Colonic mucosa (tissue), 4 donors: ENCODE measurements at regions not wholly inside any gene's neighbourhood (a gene's known extent, or its start where the extent isn't known, plus 50 kb on each side); places are given as distances from the start of the nearest gene placed in this dataset.
"Not testable (repeated sequence)": the region's sequence is repeated elsewhere in the genome, so short reads cannot be mapped to it uniquely, and the experiment has no call there.

Source experiments
- DNase-seq: peaks from one replicate; pipeline ENCODE4 v3.0.0-alpha.2; 2020
- H3K27ac ChIP-seq: fragments of 200-600 bp; one replicate; pipeline ENCODE4 v1.8.0; 2021
- H3K27me3 ChIP-seq: fragments of 200-600 bp; one replicate; pipeline ENCODE4 v1.8.0; 2021
- H3K36me3 ChIP-seq: fragments of 200-600 bp; one replicate; pipeline ENCODE4 v1.8.0; 2021
- H3K4me1 ChIP-seq: fragments of 200-600 bp; one replicate; pipeline ENCODE4 v1.8.0; 2021; ENCODE audit warnings: mild to moderate bottlenecking
- H3K4me3 ChIP-seq: fragments of 200-600 bp; one replicate; pipeline ENCODE4 v1.8.0; 2021
- H3K9ac ChIP-seq, 2 donors: one replicate each; pipeline ENCODE4 v1.7.0; 2013; ENCODE audit warnings: control low read depth in 2 of 2, low read depth in 2 of 2, low read length in 2 of 2
- H3K9me3 ChIP-seq: fragments of 200-600 bp; one replicate; pipeline ENCODE4 v1.8.0; 2021
- intact Hi-C: fragments of 100-400 bp; cut with DNase I; formaldehyde crosslinking; loops from one replicate; pipeline ENCODE4 v1.14.1; 2022
- TF ChIP-seq, protein P1 (sequence below): fragments of 200-600 bp; IDR thresholded peaks from one replicate; pipeline ENCODE4 v1.8.0; 2022; ENCODE audit warnings: antibody characterized with exemption, mild to moderate bottlenecking
- donor health status: healthy.
- donor health status: DM: no; HTN: no; CAD: no.
- donor health status: DM: no; HTN: no; CAD: no.

DNA sequence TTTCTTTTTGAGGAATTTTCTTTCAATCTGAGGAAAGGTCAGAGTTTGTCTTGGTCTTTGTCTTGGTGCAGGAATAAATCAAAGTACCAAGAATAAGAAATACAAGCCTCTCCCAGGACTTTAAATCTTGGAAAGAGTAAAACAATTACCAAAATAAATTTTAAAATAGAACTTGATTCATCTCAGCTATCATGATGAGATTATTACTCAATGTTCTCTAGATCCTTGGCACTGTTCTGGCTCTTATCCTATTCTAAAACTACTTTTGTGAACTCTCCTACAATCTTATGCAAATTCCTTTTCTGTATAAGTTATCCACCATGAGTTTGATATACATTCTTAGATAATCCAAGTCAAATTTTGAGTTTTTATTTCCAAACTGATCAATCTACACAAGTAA, 464.3 kb downstream of the PPARGC1A start:
- no peak overlapping the region for H3K4me3 ChIP-seq
- no peaks in the 10 kb centered on the region for H3K4me1 ChIP-seq
- TF ChIP-seq, protein P1, sequence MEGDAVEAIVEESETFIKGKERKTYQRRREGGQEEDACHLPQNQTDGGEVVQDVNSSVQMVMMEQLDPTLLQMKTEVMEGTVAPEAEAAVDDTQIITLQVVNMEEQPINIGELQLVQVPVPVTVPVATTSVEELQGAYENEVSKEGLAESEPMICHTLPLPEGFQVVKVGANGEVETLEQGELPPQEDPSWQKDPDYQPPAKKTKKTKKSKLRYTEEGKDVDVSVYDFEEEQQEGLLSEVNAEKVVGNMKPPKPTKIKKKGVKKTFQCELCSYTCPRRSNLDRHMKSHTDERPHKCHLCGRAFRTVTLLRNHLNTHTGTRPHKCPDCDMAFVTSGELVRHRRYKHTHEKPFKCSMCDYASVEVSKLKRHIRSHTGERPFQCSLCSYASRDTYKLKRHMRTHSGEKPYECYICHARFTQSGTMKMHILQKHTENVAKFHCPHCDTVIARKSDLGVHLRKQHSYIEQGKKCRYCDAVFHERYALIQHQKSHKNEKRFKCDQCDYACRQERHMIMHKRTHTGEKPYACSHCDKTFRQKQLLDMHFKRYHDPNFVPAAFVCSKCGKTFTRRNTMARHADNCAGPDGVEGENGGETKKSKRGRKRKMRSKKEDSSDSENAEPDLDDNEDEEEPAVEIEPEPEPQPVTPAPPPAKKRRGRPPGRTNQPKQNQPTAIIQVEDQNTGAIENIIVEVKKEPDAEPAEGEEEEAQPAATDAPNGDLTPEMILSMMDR: no peak
- intact Hi-C loops: no loop called here
- H3K27me3 ChIP-seq: no peaks in the 10 kb centered on the region
- no peaks in the 10 kb centered on the region for H3K9me3 ChIP-seq
- no peak overlapping the region for H3K27ac ChIP-seq
- DNase-seq: no peak
- H3K9ac ChIP-seq: no peak overlapping the region
- no peaks in the 10 kb centered on the region for H3K36me3 ChIP-seq

DNA sequence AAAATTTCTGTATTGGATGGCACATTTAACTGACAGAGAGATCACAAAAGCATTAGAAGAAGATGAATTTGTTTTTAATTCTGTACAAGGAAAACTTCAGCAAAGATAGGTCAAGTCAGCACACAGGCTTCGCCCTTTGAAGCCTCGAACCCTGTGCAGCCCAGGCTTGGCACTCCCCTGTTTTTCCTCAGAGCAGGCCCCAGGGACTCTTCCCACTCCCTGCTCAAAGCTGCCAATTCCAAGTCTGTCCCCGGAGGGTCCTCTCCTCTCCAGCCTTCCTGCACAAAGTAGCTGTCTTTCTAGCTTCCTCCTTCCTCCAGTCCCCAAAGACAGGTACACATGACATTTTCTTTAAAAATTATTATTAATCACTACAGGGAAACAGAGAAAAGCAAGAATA, 466.3 kb downstream of the PPARGC1A start:
- Histone ChIP-seq H3K27me3 (no peaks in the 10 kb centered on the region), H3K36me3 (no peaks in the 10 kb centered on the region), H3K9ac (no peak overlapping the region), H3K9me3 (no peaks in the 10 kb centered on the region), H3K4me3 (no peak overlapping the region), H3K4me1 (no peaks in the 10 kb centered on the region), H3K27ac (no peak overlapping the region)
- DNase-seq: no peak
- TF ChIP-seq, protein P1: no peak
- intact Hi-C loops: no loop called here

DNA sequence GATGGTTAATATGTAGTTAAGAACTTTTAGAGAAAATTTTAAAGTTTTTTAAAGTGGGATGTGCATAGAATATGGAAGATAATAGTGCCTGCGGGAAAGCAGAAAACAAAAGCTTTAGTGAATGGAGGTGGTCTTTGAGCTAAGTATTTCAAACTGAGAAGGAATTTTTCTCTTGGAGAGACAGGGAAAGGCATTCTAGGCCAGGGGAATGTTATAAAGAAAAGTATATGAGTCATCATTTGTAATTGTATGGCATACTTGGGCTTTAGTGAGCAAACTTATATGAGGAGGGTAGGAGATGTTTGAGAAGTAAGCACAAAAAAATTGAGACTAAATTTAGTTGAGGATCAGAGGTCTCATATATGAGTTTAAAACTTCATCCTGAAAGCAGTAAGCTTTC, 467.0 kb downstream of the PPARGC1A start:
- DNase-seq: no peak
- intact Hi-C loops: no loop called here
- TF ChIP-seq, protein P1: no peak
- Histone ChIP-seq H3K27me3 (no peaks in the 10 kb centered on the region), H3K27ac (no peak overlapping the region), H3K36me3 (no peaks in the 10 kb centered on the region), H3K4me1 (no peaks in the 10 kb centered on the region), H3K9ac (no peak overlapping the region), H3K4me3 (no peak overlapping the region), H3K9me3 (no peaks in the 10 kb centered on the region)

DNA sequence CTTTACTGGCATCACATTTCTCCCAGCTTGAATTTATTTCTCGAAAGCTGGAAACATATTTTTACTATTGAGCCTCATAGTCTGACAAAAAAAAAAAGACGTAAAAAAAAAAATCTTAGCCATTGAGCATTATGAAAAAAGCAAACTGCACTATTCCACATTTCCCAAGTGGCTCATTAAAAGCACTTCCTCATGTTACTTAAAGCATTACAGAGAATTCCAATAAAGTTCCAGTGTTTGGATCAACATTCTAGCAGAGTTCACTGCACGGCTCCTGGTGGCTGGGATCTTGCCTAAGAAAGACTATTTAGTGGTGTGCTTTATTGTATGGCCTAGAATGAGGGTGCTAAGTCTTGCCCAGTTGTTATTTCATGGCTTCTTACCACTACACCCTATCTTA, 476.2 kb downstream of the PPARGC1A start:
- Histone ChIP-seq H3K27ac (no peak overlapping the region), H3K9ac (no peak overlapping the region), H3K27me3 (no peaks in the 10 kb centered on the region), H3K4me3 (no peak overlapping the region), H3K36me3 (no peaks in the 10 kb centered on the region), H3K9me3 (no peaks in the 10 kb centered on the region), H3K4me1 (no peaks in the 10 kb centered on the region)
- intact Hi-C loops: no loop called here
- no peak for DNase-seq
- TF ChIP-seq, protein P1: no peak

DNA sequence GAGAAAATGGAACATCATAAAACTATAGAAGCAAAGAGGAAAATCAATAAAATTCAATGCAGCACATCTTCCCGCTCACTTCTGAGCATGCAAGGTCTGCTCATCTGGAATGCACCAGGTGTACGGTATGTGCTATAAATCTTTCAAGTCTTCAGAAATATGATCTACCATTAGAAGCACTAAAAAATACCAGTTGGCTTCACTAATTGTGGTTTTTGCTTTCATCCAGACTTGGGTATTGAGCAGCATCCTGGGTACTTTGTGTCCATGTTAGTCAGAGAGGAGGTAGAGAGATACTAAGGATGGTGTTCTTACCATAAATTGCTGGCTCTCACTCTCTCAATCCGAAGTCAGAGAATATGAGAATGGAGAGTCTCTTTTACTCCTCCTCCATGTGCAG, 477.1 kb downstream of the PPARGC1A start:
- Histone ChIP-seq H3K27ac (no peak overlapping the region), H3K36me3 (no peaks in the 10 kb centered on the region), H3K27me3 (no peaks in the 10 kb centered on the region), H3K4me3 (no peak overlapping the region), H3K9me3 (no peaks in the 10 kb centered on the region), H3K4me1 (no peaks in the 10 kb centered on the region), H3K9ac (no peak overlapping the region)
- DNase-seq: no peak
- intact Hi-C loops: no loop called here
- TF ChIP-seq, protein P1: no peak

DNA sequence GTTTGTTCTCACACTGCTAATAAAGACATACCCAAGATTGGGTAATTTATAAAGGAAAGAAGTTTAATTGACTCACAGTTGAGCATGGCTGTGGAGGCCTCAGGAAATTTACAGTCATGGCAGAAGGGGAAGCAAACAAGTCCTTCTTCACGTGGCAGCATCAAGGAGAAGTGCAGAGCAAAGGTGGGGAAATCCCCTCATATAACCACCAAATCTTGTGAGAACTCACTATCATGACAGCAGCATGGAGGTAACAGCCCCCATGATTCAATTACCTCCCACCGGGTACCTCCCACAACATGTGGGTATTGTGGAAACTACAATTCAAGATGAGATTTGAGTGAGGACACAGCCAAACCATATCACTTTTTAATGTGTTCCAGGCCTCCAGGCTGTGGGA, 480.9 kb downstream of the PPARGC1A start:
- intact Hi-C loops, H3K27me3 ChIP-seq, H3K27ac ChIP-seq, DNase-seq, H3K36me3 ChIP-seq, H3K4me3 ChIP-seq, H3K9me3 ChIP-seq, H3K4me1 ChIP-seq, H3K9ac ChIP-seq: not testable (repeated sequence)
